ENCODE measurements at regions not wholly inside any gene's neighbourhood (a gene's known extent, or its start where the extent isn't known, plus 50 kb on each side); places are given as distances from the start of the nearest gene placed in this dataset.
"Not testable (repeated sequence)": the region's sequence is repeated elsewhere in the genome, so short reads cannot be mapped to it uniquely, and the experiment has no call there.

GRCh38 chr1:148403085-148403456 lies 80.0 kb downstream of the PPIAL4G start:
- not testable (repeated sequence) for TF ChIP-seq POLR2A, CTCF, POLR2AphosphoS5 (IDR thresholded peaks at IDR 0.05)

All from transverse colon (tissue), 4 donors.